BE2C (cell line): ENCODE measurements at regions not wholly inside any gene's neighbourhood (a gene's known extent, or its start where the extent isn't known, plus 50 kb on each side); places are given as distances from the start of the nearest gene placed in this dataset.
A peak's percentile ranks its signal among the peaks of the same experiment; 100 is the strongest.

Experiments
- DNase-seq: peaks from one replicate; pipeline ENCODE4 v3.0.0-alpha.2; 2020
- H3K27me3 ChIP-seq: fragments of 250-450 bp; sonication (Bioruptor Pico); 2 replicates; pipeline ENCODE4 v1.5.1; 2020; ENCODE audit warnings: mild to moderate bottlenecking
- H3K36me3 ChIP-seq: fragments of 250-450 bp; sonication (Bioruptor Pico); 2 replicates; pipeline ENCODE4 v1.5.1; 2020; ENCODE audit warnings: mild to moderate bottlenecking
- H3K4me1 ChIP-seq: fragments of 250-450 bp; sonication (Bioruptor Pico); 2 replicates; pipeline ENCODE4 v1.5.1; 2020
- H3K4me3 ChIP-seq: 2 replicates; pipeline ENCODE4 v1.5.1; 2011; ENCODE audit warnings: low read depth, low read length
- H3K9me3 ChIP-seq: fragments of 250-450 bp; sonication (Bioruptor Pico); 2 replicates; pipeline ENCODE4 v1.5.1; 2020
- CTCF ChIP-seq: IDR thresholded peaks from 2 replicates; pipeline ENCODE4 v1.5.1; 2012; ENCODE audit warnings: mild to moderate bottlenecking, low read depth, low read length

GRCh38 chr12:71021491-71021890 lies 101.0 kb upstream of the PTPRR start:
- 0 out of 2 replicates have a peak, but pooled peaks cover 2% of the 10 kb centered on the region for H3K4me1 ChIP-seq
- no peaks in the 10 kb centered on the region for H3K27me3 ChIP-seq
- no peak for DNase-seq
- TF ChIP-seq CTCF: no peak
- H3K4me3 ChIP-seq: no peak overlapping the region
- no peaks in the 10 kb centered on the region for H3K9me3 ChIP-seq
- H3K36me3 ChIP-seq: no peaks in the 10 kb centered on the region

- Histone ChIP-seq H3K36me3 (no peaks in the 10 kb centered on the region), H3K9me3 (no peaks in the 10 kb centered on the region), H3K4me1 (peaks cover 6% of the 10 kb centered on the region; the same call in 1 of the 2 replicates), H3K27me3 (no peaks in the 10 kb centered on the region), H3K4me3 (no peak overlapping the region)
- no peak for DNase-seq
- no peak for TF ChIP-seq CTCF
Measured at GRCh38 chr12:71019282-71019831, 98.8 kb upstream of the PTPRR start.

- H3K36me3 ChIP-seq: no peaks in the 10 kb centered on the region
- DNase-seq: no peak
- H3K9me3 ChIP-seq: no peaks in the 10 kb centered on the region
- H3K4me1 ChIP-seq: peaks cover 7% of the 10 kb centered on the region; the same call in 1 of the 2 replicates
- no peak for TF ChIP-seq CTCF
- H3K27me3 ChIP-seq: no peaks in the 10 kb centered on the region
- no peak overlapping the region for H3K4me3 ChIP-seq
Measured at GRCh38 chr12:71018682-71019081, 98.1 kb upstream of the PTPRR start.

GRCh38 chr12:71014180-71014785 lies 93.7 kb upstream of the PTPRR start:
- H3K27me3 ChIP-seq: no peaks in the 10 kb centered on the region
- TF ChIP-seq CTCF: peak; percentile 70
- H3K4me3 ChIP-seq: no peak overlapping the region
- H3K36me3 ChIP-seq: no peaks in the 10 kb centered on the region
- no peaks in the 10 kb centered on the region for H3K9me3 ChIP-seq
- H3K4me1 ChIP-seq: peaks cover 18% of the 10 kb centered on the region
- no peak for DNase-seq

DNA sequence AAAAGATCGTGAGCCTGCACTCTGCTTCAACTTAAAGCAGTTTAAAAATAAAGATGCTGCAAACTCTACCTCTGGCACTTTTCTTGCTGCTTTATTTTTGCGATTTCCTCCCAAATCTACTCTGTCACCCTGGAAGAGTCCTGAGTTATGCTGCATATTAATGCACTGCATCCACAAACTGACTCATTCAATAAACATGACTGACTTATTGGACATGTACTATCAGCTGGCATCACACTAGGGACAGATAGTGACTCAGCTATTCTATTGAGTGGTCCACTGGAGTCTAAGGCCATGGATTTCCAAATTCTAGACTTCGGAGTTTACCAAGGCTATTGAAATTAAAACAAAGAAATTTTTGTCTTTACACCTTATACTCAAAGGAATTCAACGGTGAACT lies 90.7 kb upstream of the PTPRR start:
- no peak for TF ChIP-seq CTCF
- Histone ChIP-seq H3K9me3 (no peaks in the 10 kb centered on the region), H3K36me3 (no peaks in the 10 kb centered on the region), H3K4me1 (peaks cover 42% of the 10 kb centered on the region), H3K27me3 (no peaks in the 10 kb centered on the region), H3K4me3 (no peak overlapping the region)
- DNase-seq: no peak

GRCh38 chr12:71010143-71010479 lies 89.6 kb upstream of the PTPRR start:
- DNase-seq: peak; percentile 45
- Histone ChIP-seq H3K27me3 (no peaks in the 10 kb centered on the region), H3K9me3 (no peaks in the 10 kb centered on the region), H3K36me3 (no peaks in the 10 kb centered on the region), H3K4me3 (no peak overlapping the region), H3K4me1 (peaks cover 51% of the 10 kb centered on the region)
- no peak for TF ChIP-seq CTCF
